PC-9 (cell line): ENCODE measurements at regions not wholly inside any gene's neighbourhood (a gene's known extent, or its start where the extent isn't known, plus 50 kb on each side); places are given as distances from the start of the nearest gene placed in this dataset.

Source experiments
- EZH2 ChIP-seq: fragments of 200-600 bp; sonication (generic); IDR thresholded peaks from 2 replicates; pipeline ENCODE4 v1.8.0; 2017; ENCODE audit warnings: antibody characterized with exemption, low read depth
- TF ChIP-seq, protein P1 (sequence below): fragments of 200-600 bp; sonication (generic); conservative IDR thresholded peaks from 2 replicates; pipeline ENCODE4 v1.6.1; 2017; ENCODE audit warnings: mixed run types, antibody characterized with exemption, mild to moderate bottlenecking, moderate library complexity

GRCh38 chr10:6746782-6747181 lies 166.7 kb upstream of the PRKCQ start:
- TF ChIP-seq, protein P1, sequence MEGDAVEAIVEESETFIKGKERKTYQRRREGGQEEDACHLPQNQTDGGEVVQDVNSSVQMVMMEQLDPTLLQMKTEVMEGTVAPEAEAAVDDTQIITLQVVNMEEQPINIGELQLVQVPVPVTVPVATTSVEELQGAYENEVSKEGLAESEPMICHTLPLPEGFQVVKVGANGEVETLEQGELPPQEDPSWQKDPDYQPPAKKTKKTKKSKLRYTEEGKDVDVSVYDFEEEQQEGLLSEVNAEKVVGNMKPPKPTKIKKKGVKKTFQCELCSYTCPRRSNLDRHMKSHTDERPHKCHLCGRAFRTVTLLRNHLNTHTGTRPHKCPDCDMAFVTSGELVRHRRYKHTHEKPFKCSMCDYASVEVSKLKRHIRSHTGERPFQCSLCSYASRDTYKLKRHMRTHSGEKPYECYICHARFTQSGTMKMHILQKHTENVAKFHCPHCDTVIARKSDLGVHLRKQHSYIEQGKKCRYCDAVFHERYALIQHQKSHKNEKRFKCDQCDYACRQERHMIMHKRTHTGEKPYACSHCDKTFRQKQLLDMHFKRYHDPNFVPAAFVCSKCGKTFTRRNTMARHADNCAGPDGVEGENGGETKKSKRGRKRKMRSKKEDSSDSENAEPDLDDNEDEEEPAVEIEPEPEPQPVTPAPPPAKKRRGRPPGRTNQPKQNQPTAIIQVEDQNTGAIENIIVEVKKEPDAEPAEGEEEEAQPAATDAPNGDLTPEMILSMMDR = no peak
- no peak for TF ChIP-seq EZH2
